HCT116 (cell line): ENCODE measurements at regions not wholly inside any gene's neighbourhood (a gene's known extent, or its start where the extent isn't known, plus 50 kb on each side); places are given as distances from the start of the nearest gene placed in this dataset.

Experiments used
- ATAC-seq: fragments of 200-7000 bp; cut with Tn5 transposase; 2 replicates; pipeline ENCODE4 v1.9.1; 2020; ENCODE audit warnings: mild to moderate bottlenecking, moderate library complexity
- BruUV-seq: library from RNA; stranded (reverse); fragments of 400-500 nt; replicated peaks from 2 replicates; lab custom pipeline; 2021; lab: Mats Ljungman, UMichigan
- CTCF ChIA-PET: fragments of 300-600 bp; sonication (Branson Sonifier 250); formaldehyde crosslinking; loops from one replicate; lab custom pipeline; 2021; ENCODE audit warnings: antibody characterized with exemption; lab: Charles Lee
- POLR2A ChIA-PET: fragments of 300-600, 350-600 bp; sonication (Branson Sonifier 250); formaldehyde crosslinking; loops from one replicate; lab custom pipeline; 2021; ENCODE audit warnings: antibody characterized with exemption; lab: Charles Lee
- RAD21 ChIA-PET, 2 experiments: fragments of 300-600 bp; sonication (Branson Sonifier 250); formaldehyde crosslinking; loops; one replicate each; lab custom pipeline; 2023; ENCODE audit warnings: low total read pairs in 2 of 2; ENCODE audit not compliant: uncharacterized antibody in 2 of 2, unreplicated experiment in 2 of 2, low non-redundant PET in 1 of 2; lab: Charles Lee
- DNase-seq: peaks from one replicate; pipeline ENCODE4 v3.0.0-alpha.2; 2010; ENCODE audit warnings: low read depth, low spot score
- H2AFZ ChIP-seq: fragments of 200-600 bp; shearing (Covaris generic), sonication (generic); 2 replicates; pipeline ENCODE4 v1.6.1; 2017; ENCODE audit warnings: low read depth, mixed run types, mixed read lengths, antibody characterized with exemption, low read length; ENCODE audit not compliant: poor library complexity, severe bottlenecking
- H3K27ac ChIP-seq: 2 replicates; pipeline ENCODE4 v1.5.1; 2012; ENCODE audit warnings: low read depth, low read length
- H3K27me3 ChIP-seq: fragments of 200-600 bp; sonication (generic); 2 replicates; pipeline ENCODE4 v1.6.1; 2016; ENCODE audit warnings: mixed run types, low read length, mixed read lengths; ENCODE audit not compliant: insufficient read depth
- H3K36me3 ChIP-seq, 2 experiments: fragments of 200-500 bp in 1 of 2; fragments of 200-600 bp in 1 of 2; sonication (Bioruptor generic) in 1 of 2; sonication (generic) in 1 of 2; 2 replicates each; pipeline versions ENCODE4 v1.5.1 to v1.6.1; 2014 to 2016; ENCODE audit warnings: low read length in 2 of 2, inconsistent platforms in 1 of 2, mixed read lengths in 1 of 2, mixed run types in 1 of 2; ENCODE audit not compliant: insufficient read depth in 2 of 2, control insufficient read depth in 1 of 2
- H3K4me1 ChIP-seq, 2 experiments: fragments of 200-600 bp in 1 of 2; sonication (generic) in 1 of 2; 2 replicates each; pipeline versions ENCODE4 v1.5.1 to v1.6.1; 2012 to 2017; ENCODE audit warnings: low read length in 2 of 2, inconsistent platforms in 1 of 2, mild to moderate bottlenecking in 1 of 2, mixed read lengths in 1 of 2, mixed run types in 1 of 2, moderate library complexity in 1 of 2; ENCODE audit not compliant: insufficient read depth in 2 of 2, control insufficient read depth in 1 of 2
- H3K4me2 ChIP-seq: fragments of 200-600 bp; sonication (generic); 2 replicates; pipeline ENCODE4 v1.6.1; 2017; ENCODE audit warnings: mixed run types, low read length, mixed read lengths
- H3K4me3 ChIP-seq, 2 experiments: fragments of 200-600 bp in 1 of 2; sonication (generic) in 1 of 2; replicated peaks in 1 of 2; 2 replicates each; pipeline ENCODE4 v1.5.1; 2011 to 2016; ENCODE audit warnings: low read length in 2 of 2, control low read depth in 1 of 2, low read depth in 1 of 2, mild to moderate bottlenecking in 1 of 2, mixed read lengths in 1 of 2, mixed run types in 1 of 2
- H3K79me2 ChIP-seq: fragments of 200-600 bp; sonication (generic); 2 replicates; pipeline ENCODE4 v1.6.1; 2017; ENCODE audit warnings: mild to moderate bottlenecking, mixed run types, low read length, moderate library complexity, mixed read lengths; ENCODE audit not compliant: insufficient read depth
- H3K9ac ChIP-seq: fragments of 200-600 bp; sonication (generic); 2 replicates; pipeline ENCODE4 v1.6.1; 2016; ENCODE audit warnings: low read length, mixed read lengths
- H3K9me2 ChIP-seq: fragments of 200-600 bp; sonication (generic), shearing (Covaris generic); 2 replicates; pipeline ENCODE4 v1.6.1; 2017; ENCODE audit warnings: mixed run types, mild to moderate bottlenecking, moderate library complexity; ENCODE audit not compliant: insufficient read depth
- H3K9me3 ChIP-seq, 2 experiments: fragments of 200-500 bp in 1 of 2; fragments of 200-600 bp in 1 of 2; sonication (Bioruptor generic) in 1 of 2; sonication (generic) in 1 of 2; 2 replicates each; pipeline ENCODE4 v1.6.1; 2014 to 2017; ENCODE audit warnings: low read length in 2 of 2, mixed read lengths in 2 of 2, inconsistent platforms in 1 of 2, low read depth in 1 of 2, mild to moderate bottlenecking in 1 of 2, mixed run types in 1 of 2, moderate library complexity in 1 of 2; ENCODE audit not compliant: control insufficient read depth in 1 of 2, insufficient read depth in 1 of 2
- H4K20me1 ChIP-seq: fragments of 200-600 bp; sonication (generic), shearing (Covaris generic); 2 replicates; pipeline ENCODE4 v1.6.1; 2017; ENCODE audit warnings: mixed run types, mild to moderate bottlenecking, moderate library complexity; ENCODE audit not compliant: insufficient read depth
- CBX3 ChIP-seq: IDR thresholded peaks from 2 replicates; pipeline ENCODE4 v1.6.1; 2012; ENCODE audit warnings: low read depth
- CEBPB ChIP-seq: IDR thresholded peaks from 2 replicates; pipeline ENCODE4 v1.6.1; 2012; ENCODE audit warnings: low read depth
- ELF1 ChIP-seq: IDR thresholded peaks from 2 replicates; pipeline ENCODE4 v1.6.1; 2012; ENCODE audit warnings: low read depth, borderline replicate concordance
- POLR2A ChIP-seq: IDR thresholded peaks from 2 replicates; pipeline ENCODE4 v1.7.0; 2011; ENCODE audit warnings: borderline replicate concordance; ENCODE audit not compliant: insufficient read depth, insufficient read length; ENCODE audit errors: extremely low read depth
- SIN3A ChIP-seq: IDR thresholded peaks from 2 replicates; pipeline ENCODE4 v1.6.1; 2012; ENCODE audit warnings: low read depth
- SP1 ChIP-seq: IDR thresholded peaks from 2 replicates; pipeline ENCODE4 v1.6.1; 2012; ENCODE audit warnings: low read depth
- SRF ChIP-seq: IDR thresholded peaks from 2 replicates; pipeline ENCODE4 v1.6.1; 2012; ENCODE audit warnings: low read depth
- ZNF274 ChIP-seq: fragments of 200-500 bp; sonication (Bioruptor generic); IDR thresholded peaks from 2 replicates; pipeline ENCODE4 v1.6.1; 2014; ENCODE audit warnings: mild to moderate bottlenecking, low read depth, low read length, inconsistent platforms
- intact Hi-C: fragments of 100-400 bp; cut with micrococcal nuclease; formaldehyde crosslinking; loops from 2 replicates; pipeline ENCODE4 v1.10.0; 2022
- TF ChIP-seq, protein P1 (sequence below): IDR thresholded peaks from 2 replicates; pipeline ENCODE4 v1.6.1; 2012
- TF ChIP-seq, protein P2 (sequence below): IDR thresholded peaks from 2 replicates; pipeline ENCODE4 v1.6.1; 2012; ENCODE audit warnings: low read depth

DNA sequence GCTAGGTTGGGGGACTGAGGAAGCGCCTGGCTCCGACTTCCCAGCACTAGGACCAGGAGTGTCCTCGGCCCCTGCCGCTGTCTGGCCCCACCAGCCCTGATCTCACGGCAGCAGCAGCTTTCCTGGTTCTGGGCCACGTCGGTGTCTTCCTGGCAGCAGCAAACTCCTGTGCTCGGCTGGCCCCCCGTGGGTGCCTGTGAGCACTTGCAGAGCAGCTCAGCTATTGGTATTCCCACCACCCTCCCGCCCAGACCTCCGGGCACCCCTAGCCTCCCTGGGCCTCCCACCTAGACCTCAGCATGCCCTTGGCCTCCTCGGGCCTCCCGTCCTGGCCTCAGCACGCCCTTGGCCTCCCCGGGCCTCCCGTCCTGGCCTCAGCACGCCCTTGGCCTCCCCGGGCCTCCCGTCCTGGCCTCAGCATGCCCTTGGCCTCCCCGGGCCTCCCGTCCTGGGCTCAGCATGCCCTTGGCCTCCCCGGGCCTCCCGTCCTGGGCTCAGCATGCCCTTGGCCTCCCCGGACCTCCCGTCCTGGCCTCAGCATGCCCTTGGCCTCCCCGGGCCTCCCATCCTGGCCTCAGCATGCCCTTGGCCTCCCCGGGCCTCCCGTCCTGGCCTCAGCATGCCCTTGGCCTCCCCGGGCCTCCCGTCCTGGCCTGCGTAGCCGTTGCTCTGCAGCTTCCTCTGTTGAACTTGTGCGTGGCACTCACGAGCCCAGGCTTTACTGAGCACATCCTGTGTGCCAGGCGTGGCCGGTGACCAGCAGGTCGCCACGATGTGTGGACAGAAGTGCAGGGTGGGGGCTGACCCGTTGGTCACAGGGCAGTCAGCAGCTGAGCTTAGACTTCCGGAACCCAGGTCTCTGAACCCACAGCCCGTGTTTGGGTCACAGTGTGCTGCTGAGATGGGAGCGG is 51.8 kb upstream of the ACSF3 start:
- Histone ChIP-seq H3K9me3 (no peaks in the 10 kb centered on the region), H4K20me1 (no peaks in the 10 kb centered on the region), H3K79me2 (no peaks in the 10 kb centered on the region), H3K9ac (no peak overlapping the region)
- DNase-seq (no peak), ATAC-seq (no peak)
- RAD21 ChIA-PET: no interaction called here
- CTCF ChIA-PET: no interaction called here
- TF ChIP-seq ELF1: no peak
- TF ChIP-seq SRF: no peak
- TF ChIP-seq, protein P1, sequence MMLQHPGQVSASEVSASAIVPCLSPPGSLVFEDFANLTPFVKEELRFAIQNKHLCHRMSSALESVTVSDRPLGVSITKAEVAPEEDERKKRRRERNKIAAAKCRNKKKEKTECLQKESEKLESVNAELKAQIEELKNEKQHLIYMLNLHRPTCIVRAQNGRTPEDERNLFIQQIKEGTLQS: no peak
- TF ChIP-seq SIN3A: no peak
- no peak for TF ChIP-seq CBX3
- no peak for TF ChIP-seq POLR2A
- TF ChIP-seq, protein P2, sequence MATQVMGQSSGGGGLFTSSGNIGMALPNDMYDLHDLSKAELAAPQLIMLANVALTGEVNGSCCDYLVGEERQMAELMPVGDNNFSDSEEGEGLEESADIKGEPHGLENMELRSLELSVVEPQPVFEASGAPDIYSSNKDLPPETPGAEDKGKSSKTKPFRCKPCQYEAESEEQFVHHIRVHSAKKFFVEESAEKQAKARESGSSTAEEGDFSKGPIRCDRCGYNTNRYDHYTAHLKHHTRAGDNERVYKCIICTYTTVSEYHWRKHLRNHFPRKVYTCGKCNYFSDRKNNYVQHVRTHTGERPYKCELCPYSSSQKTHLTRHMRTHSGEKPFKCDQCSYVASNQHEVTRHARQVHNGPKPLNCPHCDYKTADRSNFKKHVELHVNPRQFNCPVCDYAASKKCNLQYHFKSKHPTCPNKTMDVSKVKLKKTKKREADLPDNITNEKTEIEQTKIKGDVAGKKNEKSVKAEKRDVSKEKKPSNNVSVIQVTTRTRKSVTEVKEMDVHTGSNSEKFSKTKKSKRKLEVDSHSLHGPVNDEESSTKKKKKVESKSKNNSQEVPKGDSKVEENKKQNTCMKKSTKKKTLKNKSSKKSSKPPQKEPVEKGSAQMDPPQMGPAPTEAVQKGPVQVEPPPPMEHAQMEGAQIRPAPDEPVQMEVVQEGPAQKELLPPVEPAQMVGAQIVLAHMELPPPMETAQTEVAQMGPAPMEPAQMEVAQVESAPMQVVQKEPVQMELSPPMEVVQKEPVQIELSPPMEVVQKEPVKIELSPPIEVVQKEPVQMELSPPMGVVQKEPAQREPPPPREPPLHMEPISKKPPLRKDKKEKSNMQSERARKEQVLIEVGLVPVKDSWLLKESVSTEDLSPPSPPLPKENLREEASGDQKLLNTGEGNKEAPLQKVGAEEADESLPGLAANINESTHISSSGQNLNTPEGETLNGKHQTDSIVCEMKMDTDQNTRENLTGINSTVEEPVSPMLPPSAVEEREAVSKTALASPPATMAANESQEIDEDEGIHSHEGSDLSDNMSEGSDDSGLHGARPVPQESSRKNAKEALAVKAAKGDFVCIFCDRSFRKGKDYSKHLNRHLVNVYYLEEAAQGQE: no peak
- TF ChIP-seq ZNF274: no peak
- TF ChIP-seq CEBPB: no peak
- no peak for TF ChIP-seq SP1
- TF ChIP-seq, all 23 proteins: peak for 0
- POLR2A ChIA-PET: no interaction called here
- no TSS peak for BruUV-seq
- H3K27ac ChIP-seq: no peak overlapping the region
- H3K4me3 ChIP-seq: no peak overlapping the region
- H3K4me1 ChIP-seq: no peaks in the 10 kb centered on the region
- no peaks in the 10 kb centered on the region; the same call in 1 of the 2 replicates for H3K9me2 ChIP-seq
- intact Hi-C loops: no loop called here
- no peaks in the 10 kb centered on the region for H3K36me3 ChIP-seq
- no peak overlapping the region for H3K4me2 ChIP-seq
- no peak overlapping the region for H2AFZ ChIP-seq
- peaks cover 26% of the 10 kb centered on the region for H3K27me3 ChIP-seq
